Breast epithelium (tissue), 3 donors: ENCODE measurements at regions not wholly inside any gene's neighbourhood (a gene's known extent, or its start where the extent isn't known, plus 50 kb on each side); places are given as distances from the start of the nearest gene placed in this dataset.

Experiments
- POLR2A ChIP-seq: fragments of 450-650 bp; IDR thresholded peaks from one replicate; pipeline ENCODE4 v1.6.1; 2016; ENCODE audit warnings: antibody characterized with exemption, mild to moderate bottlenecking, moderate library complexity
- POLR2AphosphoS5 ChIP-seq, 3 donors: sonication (generic); formaldehyde crosslinking; IDR thresholded peaks; one replicate each; pipeline ENCODE4 v1.6.1; 2017; ENCODE audit warnings: antibody characterized with exemption in 3 of 3
- TF ChIP-seq, protein P1 (sequence below), 3 donors: fragments of 450-650 bp; IDR thresholded peaks; one replicate each; pipeline ENCODE4 v1.5.1; 2016 to 2017; ENCODE audit warnings: antibody characterized with exemption in 3 of 3, mild to moderate bottlenecking in 3 of 3, moderate library complexity in 3 of 3

DNA sequence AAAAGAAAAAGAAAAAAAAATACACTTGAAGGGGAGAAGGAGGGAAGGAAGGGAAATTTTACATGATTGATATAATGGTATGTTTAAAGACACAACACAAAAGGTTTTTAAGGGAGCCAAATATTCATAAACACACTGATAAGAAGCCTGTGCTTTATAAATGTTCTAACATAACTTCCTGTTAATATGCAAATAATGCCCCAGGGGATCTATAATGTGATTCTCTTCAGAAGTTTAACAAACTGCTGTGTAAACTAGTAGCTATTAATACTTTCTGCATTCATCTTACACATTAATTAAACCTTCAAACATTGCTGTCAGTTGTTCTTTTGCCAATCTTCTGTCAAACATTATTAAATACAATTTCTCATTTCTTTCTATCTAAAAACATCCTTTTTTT is 231.6 kb downstream of the TJP1 start:
- TF ChIP-seq, protein P1, sequence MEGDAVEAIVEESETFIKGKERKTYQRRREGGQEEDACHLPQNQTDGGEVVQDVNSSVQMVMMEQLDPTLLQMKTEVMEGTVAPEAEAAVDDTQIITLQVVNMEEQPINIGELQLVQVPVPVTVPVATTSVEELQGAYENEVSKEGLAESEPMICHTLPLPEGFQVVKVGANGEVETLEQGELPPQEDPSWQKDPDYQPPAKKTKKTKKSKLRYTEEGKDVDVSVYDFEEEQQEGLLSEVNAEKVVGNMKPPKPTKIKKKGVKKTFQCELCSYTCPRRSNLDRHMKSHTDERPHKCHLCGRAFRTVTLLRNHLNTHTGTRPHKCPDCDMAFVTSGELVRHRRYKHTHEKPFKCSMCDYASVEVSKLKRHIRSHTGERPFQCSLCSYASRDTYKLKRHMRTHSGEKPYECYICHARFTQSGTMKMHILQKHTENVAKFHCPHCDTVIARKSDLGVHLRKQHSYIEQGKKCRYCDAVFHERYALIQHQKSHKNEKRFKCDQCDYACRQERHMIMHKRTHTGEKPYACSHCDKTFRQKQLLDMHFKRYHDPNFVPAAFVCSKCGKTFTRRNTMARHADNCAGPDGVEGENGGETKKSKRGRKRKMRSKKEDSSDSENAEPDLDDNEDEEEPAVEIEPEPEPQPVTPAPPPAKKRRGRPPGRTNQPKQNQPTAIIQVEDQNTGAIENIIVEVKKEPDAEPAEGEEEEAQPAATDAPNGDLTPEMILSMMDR (IDR thresholded peaks at IDR 0.05) = no peak
- TF ChIP-seq POLR2A (no peak), POLR2AphosphoS5 (IDR thresholded peaks at IDR 0.05) (no peak)
